ENCODE measurements at regions not wholly inside any gene's neighbourhood (a gene's known extent, or its start where the extent isn't known, plus 50 kb on each side); places are given as distances from the start of the nearest gene placed in this dataset.

DNA sequence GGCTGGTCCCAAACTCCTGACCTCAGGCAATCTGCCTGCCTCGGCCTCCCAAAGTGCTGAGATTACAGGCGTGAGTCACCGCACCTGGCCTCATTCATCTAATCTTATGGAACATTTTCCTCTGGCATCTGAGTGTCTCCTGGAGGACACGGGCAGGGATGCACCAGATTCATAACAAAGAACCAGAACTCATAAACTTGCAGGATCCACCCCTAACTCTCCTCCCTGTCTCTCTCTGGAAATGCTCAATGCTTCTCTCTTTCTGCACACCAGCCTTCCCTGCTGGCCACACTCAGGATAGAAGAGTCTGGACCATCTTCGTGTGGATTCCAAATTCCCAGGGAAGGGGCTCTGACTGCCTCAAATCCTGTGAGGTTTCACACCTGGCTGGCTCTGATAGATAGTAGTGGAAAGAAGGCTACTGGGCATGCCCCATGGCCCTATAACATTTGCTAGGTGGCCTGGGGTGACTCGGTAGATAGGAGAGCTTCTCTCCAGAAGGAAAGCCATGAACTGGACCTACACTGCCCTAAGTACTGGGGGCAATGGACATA, 483.2 kb upstream of the GYPC start:
- peaks cover 4% of the 10 kb centered on the region for H3K9me3 Mint-ChIP-seq
- no peaks in the 10 kb centered on the region for H3K36me3 Mint-ChIP-seq (ENCODE audit: insufficient read depth)
- no peak overlapping the region for H3K4me3 Mint-ChIP-seq
- H3K27me3 Mint-ChIP-seq, result no peaks in the 10 kb centered on the region
- no peak overlapping the region for H3K27ac Mint-ChIP-seq (ENCODE audit: low read depth)
- ATAC-seq (replicated peaks; ENCODE audit: extremely low read depth, poor library complexity, severe bottlenecking) (no peak), DNase-seq (ENCODE audit: low spot score in 2 of 2) (no peak)
- H3K4me1 Mint-ChIP-seq, result no peaks in the 10 kb centered on the region

DNA sequence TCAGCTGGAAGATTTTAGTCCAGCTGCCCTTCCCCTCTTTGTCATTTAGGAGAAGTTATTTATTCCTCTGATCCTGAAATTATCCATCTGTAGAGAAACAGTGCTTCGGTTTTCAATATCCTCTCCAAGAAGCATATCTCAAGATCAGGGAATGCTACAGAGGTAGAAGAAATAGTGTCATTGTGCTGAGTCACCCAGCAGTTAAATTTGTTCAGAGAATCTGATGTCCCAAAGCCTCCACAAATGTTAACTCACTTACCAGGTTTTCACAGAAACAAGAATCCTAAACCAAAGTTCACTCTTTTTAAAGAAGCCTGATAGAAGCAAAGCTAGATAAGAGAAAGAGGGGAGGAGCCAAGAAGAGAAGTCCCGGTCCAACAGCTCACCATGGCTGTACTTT, 480.7 kb upstream of the GYPC start:
- H3K27me3 Mint-ChIP-seq, result no peaks in the 10 kb centered on the region
- H3K27ac Mint-ChIP-seq (ENCODE audit: low read depth), result no peak overlapping the region
- no peaks in the 10 kb centered on the region for H3K36me3 Mint-ChIP-seq (ENCODE audit: insufficient read depth)
- ATAC-seq (replicated peaks; ENCODE audit: extremely low read depth, poor library complexity, severe bottlenecking), result no peak
- no peak for DNase-seq (ENCODE audit: low spot score in 2 of 2)
- no peaks in the 10 kb centered on the region for H3K4me1 Mint-ChIP-seq
- no peak overlapping the region for H3K4me3 Mint-ChIP-seq
- H3K9me3 Mint-ChIP-seq, result peaks cover 4% of the 10 kb centered on the region

DNA sequence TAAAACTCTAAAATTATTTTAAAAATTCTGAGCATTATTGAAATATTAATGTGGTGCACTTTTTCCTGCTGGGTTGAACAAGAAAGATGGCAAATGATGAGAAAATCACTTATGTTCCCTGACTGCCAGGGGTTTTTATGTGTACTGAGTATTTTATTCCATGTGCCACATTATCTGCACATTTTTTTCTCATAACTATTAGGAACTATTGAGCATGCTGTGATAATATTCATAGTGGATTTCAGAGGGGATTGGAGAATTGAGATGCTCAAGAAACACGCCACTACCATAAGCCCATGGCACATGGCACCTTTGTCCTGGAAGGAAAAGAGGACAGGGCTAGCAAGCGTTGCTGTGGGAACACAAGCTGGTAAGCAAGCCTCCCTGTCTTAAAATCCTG, 478.5 kb upstream of the GYPC start:
- ATAC-seq (replicated peaks; ENCODE audit: extremely low read depth, poor library complexity, severe bottlenecking), result no peak
- Mint-ChIP-seq H3K27me3 (no peaks in the 10 kb centered on the region), H3K27ac (ENCODE audit: low read depth) (no peak overlapping the region), H3K36me3 (ENCODE audit: insufficient read depth) (no peaks in the 10 kb centered on the region), H3K4me3 (no peak overlapping the region), H3K4me1 (no peaks in the 10 kb centered on the region), H3K9me3 (no peaks in the 10 kb centered on the region)
- no peak for DNase-seq (ENCODE audit: low spot score in 2 of 2)

DNA sequence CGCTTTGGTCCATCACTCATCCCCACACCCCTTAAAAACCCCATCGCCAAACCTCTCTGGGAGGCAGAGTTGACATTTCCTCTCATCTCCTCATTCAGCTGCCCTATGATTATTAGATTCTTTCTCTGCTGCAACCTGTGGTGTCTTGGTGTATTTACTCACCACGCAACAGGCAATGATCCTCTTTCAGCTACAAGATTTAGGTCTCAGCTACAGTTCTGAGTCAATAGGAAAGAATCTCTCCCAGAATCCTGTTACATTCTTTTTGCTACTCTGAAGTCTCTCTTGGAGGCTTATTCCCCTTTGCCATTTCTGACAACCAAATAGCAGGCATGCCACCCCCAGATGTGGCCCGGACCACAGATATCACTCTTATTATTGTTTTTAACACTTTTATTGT, 468.3 kb upstream of the GYPC start:
- H3K4me3 Mint-ChIP-seq, result no peak overlapping the region
- no peak overlapping the region for H3K27ac Mint-ChIP-seq (ENCODE audit: low read depth)

DNA sequence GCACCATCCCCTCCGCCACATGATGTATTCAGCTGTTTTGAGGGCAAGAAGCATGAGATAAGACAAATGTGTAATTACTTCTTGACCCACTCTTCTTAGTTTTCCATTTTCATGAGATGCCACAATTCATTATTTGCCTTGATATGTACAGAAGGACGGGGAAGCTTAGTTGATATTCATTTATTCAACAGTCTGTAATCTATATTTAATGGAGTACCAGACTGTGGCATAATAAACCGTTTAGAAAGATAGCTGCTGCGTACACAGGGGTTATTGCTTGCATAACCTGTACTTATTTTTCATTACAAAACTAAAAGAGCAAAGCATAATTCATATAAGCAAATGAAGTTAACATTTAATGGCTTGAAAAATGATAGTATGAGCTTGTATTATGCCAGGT, 466.4 kb upstream of the GYPC start:
- H3K9me3 Mint-ChIP-seq, result peaks cover 20% of the 10 kb centered on the region
- H3K4me1 Mint-ChIP-seq, result no peaks in the 10 kb centered on the region
- no peak overlapping the region for H3K27ac Mint-ChIP-seq (ENCODE audit: low read depth)

More for the DNA sequence above, 468.3 kb upstream of the GYPC start:
- no peaks in the 10 kb centered on the region for H3K27me3 Mint-ChIP-seq
- H3K36me3 Mint-ChIP-seq (ENCODE audit: insufficient read depth), result no peaks in the 10 kb centered on the region
- H3K9me3 Mint-ChIP-seq, result peaks cover 13% of the 10 kb centered on the region
- H3K4me1 Mint-ChIP-seq, result no peaks in the 10 kb centered on the region
- no peak for ATAC-seq (replicated peaks; ENCODE audit: extremely low read depth, poor library complexity, severe bottlenecking)
- DNase-seq (ENCODE audit: low spot score in 2 of 2), result no peak

DNA sequence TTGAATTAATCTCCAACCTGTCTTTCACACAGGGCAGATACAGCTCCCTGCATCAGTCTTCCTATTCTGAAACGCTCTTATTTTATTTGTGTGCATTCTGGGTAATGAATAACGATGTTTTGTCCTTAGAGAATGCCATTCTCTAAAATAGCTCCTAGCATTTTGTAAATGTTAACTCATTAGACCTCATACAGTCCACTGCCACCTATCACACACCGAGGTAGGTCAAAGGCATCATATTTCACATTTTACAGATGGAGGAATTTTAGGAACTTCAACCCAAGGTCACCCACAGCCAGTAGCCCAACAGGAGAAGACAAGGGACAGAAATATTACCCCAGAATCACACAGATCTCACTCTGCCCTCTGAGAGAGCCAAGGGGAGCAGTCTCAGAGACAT, 455.4 kb upstream of the GYPC start:
- no peaks in the 10 kb centered on the region for H3K36me3 Mint-ChIP-seq (ENCODE audit: insufficient read depth)
- ATAC-seq (replicated peaks; ENCODE audit: extremely low read depth, poor library complexity, severe bottlenecking), result no peak
- DNase-seq (ENCODE audit: low spot score in 2 of 2), result no peak
- no peaks in the 10 kb centered on the region for H3K27me3 Mint-ChIP-seq
- H3K9me3 Mint-ChIP-seq, result peaks cover 5% of the 10 kb centered on the region
- H3K4me3 Mint-ChIP-seq, result no peak overlapping the region
- no peak overlapping the region for H3K27ac Mint-ChIP-seq (ENCODE audit: low read depth)
- no peaks in the 10 kb centered on the region for H3K4me1 Mint-ChIP-seq

More for the DNA sequence above, 466.4 kb upstream of the GYPC start:
- Mint-ChIP-seq H3K27me3 (no peaks in the 10 kb centered on the region), H3K36me3 (ENCODE audit: insufficient read depth) (no peaks in the 10 kb centered on the region), H3K4me3 (no peak overlapping the region)
- no peak for ATAC-seq (replicated peaks; ENCODE audit: extremely low read depth, poor library complexity, severe bottlenecking)
- DNase-seq (ENCODE audit: low spot score in 2 of 2), result no peak

DNA sequence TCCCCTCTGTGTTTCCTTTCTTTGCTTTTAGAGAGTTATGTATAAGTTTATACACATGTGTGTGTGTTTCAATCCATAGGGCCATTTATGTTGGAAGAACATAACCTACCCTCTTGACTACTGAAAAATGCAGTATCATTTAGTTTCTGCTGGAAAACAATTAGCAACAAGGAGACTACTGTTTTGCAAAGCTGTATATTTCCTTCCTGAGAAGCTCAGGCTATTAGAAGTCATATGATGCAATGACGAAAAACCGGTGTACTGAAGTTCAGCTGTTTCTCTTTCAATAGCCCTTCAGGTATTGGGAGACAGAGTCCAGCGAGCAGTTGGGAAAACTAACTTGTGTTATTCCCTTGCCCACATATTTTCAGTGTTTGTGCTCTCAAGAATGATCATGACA, 447.7 kb upstream of the GYPC start:
- H3K4me3 Mint-ChIP-seq, result no peak overlapping the region
- H3K27ac Mint-ChIP-seq (ENCODE audit: low read depth), result no peak overlapping the region
- H3K36me3 Mint-ChIP-seq (ENCODE audit: insufficient read depth), result no peaks in the 10 kb centered on the region
- no peaks in the 10 kb centered on the region for H3K9me3 Mint-ChIP-seq
- DNase-seq (ENCODE audit: low spot score in 2 of 2), result no peak
- ATAC-seq (replicated peaks; ENCODE audit: extremely low read depth, poor library complexity, severe bottlenecking), result no peak
- H3K4me1 Mint-ChIP-seq, result no peaks in the 10 kb centered on the region
- no peaks in the 10 kb centered on the region for H3K27me3 Mint-ChIP-seq

DNA sequence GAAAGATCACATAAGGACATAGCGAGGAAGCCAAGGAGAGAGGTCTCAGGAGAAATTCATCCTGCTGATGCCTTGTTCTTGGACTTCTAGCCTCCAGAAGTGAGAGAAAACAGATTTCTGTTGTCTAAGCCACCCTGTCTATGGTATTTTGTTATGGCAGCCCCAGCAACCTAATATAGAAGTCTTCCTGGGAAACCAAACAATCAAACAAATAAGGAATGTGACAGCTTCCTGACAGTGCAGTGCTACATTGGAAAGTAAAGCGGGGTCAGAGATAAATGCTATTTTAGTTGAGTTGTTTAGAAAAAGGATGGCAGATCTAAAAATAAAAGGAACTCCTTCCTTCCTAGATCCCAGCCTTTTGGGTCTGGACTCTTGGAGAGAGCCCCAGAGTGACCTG, 443.2 kb upstream of the GYPC start:
- no peak for DNase-seq (ENCODE audit: low spot score in 2 of 2)
- H3K27ac Mint-ChIP-seq (ENCODE audit: low read depth), result no peak overlapping the region
- H3K36me3 Mint-ChIP-seq (ENCODE audit: insufficient read depth), result no peaks in the 10 kb centered on the region
- no peaks in the 10 kb centered on the region for H3K4me1 Mint-ChIP-seq
- no peak overlapping the region for H3K4me3 Mint-ChIP-seq
- no peaks in the 10 kb centered on the region for H3K9me3 Mint-ChIP-seq
- no peak for ATAC-seq (replicated peaks; ENCODE audit: extremely low read depth, poor library complexity, severe bottlenecking)
- no peaks in the 10 kb centered on the region for H3K27me3 Mint-ChIP-seq

DNA sequence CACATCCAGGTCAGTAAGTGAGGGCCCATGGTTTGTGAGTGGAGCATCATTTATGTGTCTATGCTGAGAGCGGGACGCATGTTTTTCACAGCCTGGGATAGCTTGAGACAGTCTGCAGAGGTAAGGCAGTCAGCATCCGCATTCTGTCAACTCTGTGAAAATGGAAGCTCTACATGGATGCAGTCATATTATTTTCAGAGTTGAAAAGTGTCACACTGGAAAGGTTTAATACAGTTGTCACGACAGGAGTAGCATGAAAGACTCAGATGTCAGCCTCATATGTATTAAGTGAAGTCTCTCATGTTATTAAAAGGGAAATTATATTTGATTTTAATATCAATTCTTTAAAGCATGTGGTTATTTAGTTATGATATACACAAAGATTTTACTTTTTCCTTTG, 436.9 kb upstream of the GYPC start:
- H3K27ac Mint-ChIP-seq (ENCODE audit: low read depth), result no peak overlapping the region

DNA sequence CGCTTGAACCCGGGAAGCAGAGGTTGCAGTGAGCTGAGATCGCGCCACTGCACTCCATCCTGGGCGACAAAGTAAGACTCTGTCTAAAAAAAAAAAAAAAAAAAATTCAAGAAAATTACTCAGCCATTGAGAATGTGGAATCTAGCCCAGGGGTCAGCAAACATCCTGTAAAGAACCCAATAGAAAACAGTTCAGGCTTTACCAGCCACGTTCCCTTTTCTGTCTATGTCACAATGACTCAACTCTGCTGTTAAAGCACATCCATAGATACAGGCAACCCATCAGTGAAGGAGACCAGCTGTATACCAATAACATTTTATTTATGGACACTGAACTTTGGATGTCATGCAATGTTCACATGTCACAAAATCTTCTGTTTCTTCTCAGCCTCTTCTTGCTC, 435.6 kb upstream of the GYPC start:
- H3K4me1 Mint-ChIP-seq, result no peaks in the 10 kb centered on the region
- no peaks in the 10 kb centered on the region for H3K27me3 Mint-ChIP-seq
- no peak for ATAC-seq (replicated peaks; ENCODE audit: extremely low read depth, poor library complexity, severe bottlenecking)
- DNase-seq (ENCODE audit: low spot score in 2 of 2), result no peak
- H3K36me3 Mint-ChIP-seq (ENCODE audit: insufficient read depth), result no peaks in the 10 kb centered on the region
- H3K9me3 Mint-ChIP-seq, result peaks cover 5% of the 10 kb centered on the region
- no peak overlapping the region for H3K27ac Mint-ChIP-seq (ENCODE audit: low read depth)
- H3K4me3 Mint-ChIP-seq, result no peak overlapping the region

More for the DNA sequence above, 436.9 kb upstream of the GYPC start:
- Mint-ChIP-seq H3K4me1 (no peaks in the 10 kb centered on the region), H3K27me3 (no peaks in the 10 kb centered on the region), H3K9me3 (peaks cover 5% of the 10 kb centered on the region), H3K36me3 (ENCODE audit: insufficient read depth) (no peaks in the 10 kb centered on the region), H3K4me3 (no peak overlapping the region)
- DNase-seq (ENCODE audit: low spot score in 2 of 2) (no peak), ATAC-seq (replicated peaks; ENCODE audit: extremely low read depth, poor library complexity, severe bottlenecking) (no peak)

DNA sequence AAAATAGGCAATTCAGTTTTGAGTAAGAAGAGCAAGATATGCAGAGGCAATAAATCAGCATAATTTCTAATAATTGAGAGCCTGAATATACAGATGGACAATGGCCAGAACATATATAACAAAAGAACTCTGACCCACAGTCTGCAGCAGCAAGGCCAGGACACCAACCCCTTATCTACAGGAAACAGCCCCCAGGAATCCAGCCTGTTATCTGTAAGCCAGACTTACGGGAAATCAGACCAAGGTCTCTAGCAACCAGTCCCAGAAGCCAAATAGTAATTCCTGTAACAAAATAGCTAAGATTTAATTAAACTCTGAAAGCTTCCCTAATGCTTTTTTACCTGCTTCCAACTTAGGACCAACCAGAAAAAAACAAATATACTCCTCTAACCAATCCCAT, 434.5 kb upstream of the GYPC start:
- no peak overlapping the region for H3K27ac Mint-ChIP-seq (ENCODE audit: low read depth)
- H3K36me3 Mint-ChIP-seq (ENCODE audit: insufficient read depth), result no peaks in the 10 kb centered on the region
- no peak for ATAC-seq (replicated peaks; ENCODE audit: extremely low read depth, poor library complexity, severe bottlenecking)
- DNase-seq (ENCODE audit: low spot score in 2 of 2), result no peak
- H3K4me3 Mint-ChIP-seq, result no peak overlapping the region
- H3K4me1 Mint-ChIP-seq, result no peaks in the 10 kb centered on the region
- H3K27me3 Mint-ChIP-seq, result no peaks in the 10 kb centered on the region
- peaks cover 5% of the 10 kb centered on the region for H3K9me3 Mint-ChIP-seq

DNA sequence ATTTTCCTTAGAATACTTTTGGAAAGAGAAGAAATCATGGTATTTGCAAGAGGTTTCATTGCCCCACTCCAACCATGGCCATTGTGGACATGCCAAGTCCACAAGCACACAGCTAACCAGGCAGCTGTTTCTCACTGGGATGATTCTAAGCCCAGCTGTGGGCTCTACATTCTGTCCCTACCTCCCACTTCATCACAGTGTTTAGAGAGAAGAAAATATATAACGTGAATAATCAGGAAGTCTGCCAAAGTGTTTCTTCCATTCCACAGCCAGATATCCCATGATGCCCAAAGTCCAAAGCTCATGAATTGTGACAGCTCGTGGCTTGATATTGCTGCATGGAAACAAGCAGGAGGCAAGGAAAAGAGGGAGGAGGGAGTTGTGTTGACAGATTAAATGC, 433.7 kb upstream of the GYPC start:
- H3K27ac Mint-ChIP-seq (ENCODE audit: low read depth), result no peak overlapping the region
- no peaks in the 10 kb centered on the region for H3K27me3 Mint-ChIP-seq
- no peaks in the 10 kb centered on the region for H3K36me3 Mint-ChIP-seq (ENCODE audit: insufficient read depth)
- H3K9me3 Mint-ChIP-seq, result peaks cover 5% of the 10 kb centered on the region
- H3K4me3 Mint-ChIP-seq, result no peak overlapping the region
- ATAC-seq (replicated peaks; ENCODE audit: extremely low read depth, poor library complexity, severe bottlenecking), result no peak
- DNase-seq (ENCODE audit: low spot score in 2 of 2), result no peak
- H3K4me1 Mint-ChIP-seq, result no peaks in the 10 kb centered on the region

DNA sequence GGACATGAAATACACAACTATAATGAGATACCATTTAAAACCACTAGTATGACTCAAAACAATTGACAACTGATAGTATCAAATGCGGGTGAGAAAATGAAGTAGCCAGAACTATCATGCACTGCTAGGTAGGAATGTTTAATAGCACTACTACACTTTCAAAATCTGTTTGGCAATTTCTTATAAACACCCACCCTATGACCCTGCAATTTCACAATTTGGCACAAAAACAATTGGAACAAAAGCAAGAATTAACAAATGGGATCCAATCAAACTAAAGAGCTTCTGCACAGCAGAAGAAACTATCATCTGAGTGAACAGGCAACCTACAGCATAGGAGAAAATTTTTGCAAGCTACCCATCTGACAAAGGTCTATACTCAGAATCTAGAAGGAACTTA, 431.2 kb upstream of the GYPC start:
- no peaks in the 10 kb centered on the region for H3K36me3 Mint-ChIP-seq (ENCODE audit: insufficient read depth)
- DNase-seq (ENCODE audit: low spot score in 2 of 2), result no peak
- no peaks in the 10 kb centered on the region for H3K4me1 Mint-ChIP-seq
- no peaks in the 10 kb centered on the region for H3K27me3 Mint-ChIP-seq
- peaks cover 6% of the 10 kb centered on the region for H3K9me3 Mint-ChIP-seq
- no peak overlapping the region for H3K4me3 Mint-ChIP-seq
- ATAC-seq (replicated peaks; ENCODE audit: extremely low read depth, poor library complexity, severe bottlenecking), result no peak
- no peak overlapping the region for H3K27ac Mint-ChIP-seq (ENCODE audit: low read depth)

DNA sequence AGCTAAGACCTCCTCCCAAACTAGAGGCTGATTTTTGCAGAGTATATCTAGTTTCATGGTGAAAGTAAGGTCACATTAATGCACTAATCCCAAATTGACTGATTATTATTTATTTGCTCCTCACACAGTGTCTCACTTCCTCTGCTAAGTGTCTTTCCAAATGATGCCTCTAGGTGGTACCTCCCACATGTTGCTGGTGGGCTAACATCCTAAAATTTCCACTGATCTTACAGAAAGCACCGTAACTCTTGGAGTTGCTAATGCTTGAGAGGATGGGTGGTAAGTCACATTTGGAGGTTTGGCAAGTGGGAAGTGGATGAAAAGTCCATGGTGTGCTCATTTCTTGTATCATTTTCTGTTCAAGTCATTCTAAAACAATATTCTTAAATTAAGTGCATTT, 428.7 kb upstream of the GYPC start:
- ATAC-seq (replicated peaks; ENCODE audit: extremely low read depth, poor library complexity, severe bottlenecking), result no peak
- no peaks in the 10 kb centered on the region for H3K36me3 Mint-ChIP-seq (ENCODE audit: insufficient read depth)
- H3K27ac Mint-ChIP-seq (ENCODE audit: low read depth), result no peak overlapping the region
- H3K27me3 Mint-ChIP-seq, result no peaks in the 10 kb centered on the region
- H3K4me3 Mint-ChIP-seq, result no peak overlapping the region
- peaks cover 12% of the 10 kb centered on the region for H3K9me3 Mint-ChIP-seq
- DNase-seq (ENCODE audit: low spot score in 2 of 2), result no peak
- H3K4me1 Mint-ChIP-seq, result no peaks in the 10 kb centered on the region
